T-helper 2 cell treated with Interferon-gamma antibody and Interleukin-4, amounts not matched to agents 100 ng/mL and 5 ng/mL, for 36 hours (primary cell): ENCODE measurements at regions not wholly inside any gene's neighbourhood (a gene's known extent, or its start where the extent isn't known, plus 50 kb on each side); places are given as distances from the start of the nearest gene placed in this dataset.

ENCODE experiments used
- intact Hi-C: fragments of 100-400 bp; cut with micrococcal nuclease; formaldehyde crosslinking; loops from one replicate; pipeline ENCODE4 v1.15.1; 2023

GRCh38 chr4:100130964-100131363, 59.3 kb downstream of the DDIT4L start:
- intact Hi-C loops: no loop called here

GRCh38 chr4:100130491-100130890, 59.8 kb downstream of the DDIT4L start:
- intact Hi-C loops: no loop called here

GRCh38 chr4:100129774-100130173, 60.5 kb downstream of the DDIT4L start:
- intact Hi-C loops: no loop called here

- intact Hi-C loops: no loop called here
These were observed 61.9 kb downstream of the DDIT4L start for GRCh38 chr4:100128338-100128737.

- intact Hi-C loops: no loop called here
These were observed 65.6 kb downstream of the DDIT4L start for GRCh38 chr4:100124715-100125114.

GRCh38 chr4:100118181-100118580, 72.1 kb downstream of the DDIT4L start:
- intact Hi-C loops: no loop called here

- intact Hi-C loops: no loop called here
These were observed 72.5 kb downstream of the DDIT4L start for GRCh38 chr4:100117750-100118149.

- intact Hi-C loops: no loop called here
These were observed 75.4 kb downstream of the DDIT4L start for GRCh38 chr4:100114909-100115308.

GRCh38 chr4:100113732-100114131, 76.5 kb downstream of the DDIT4L start:
- intact Hi-C loops: no loop called here

GRCh38 chr4:100113096-100113495, 77.2 kb downstream of the DDIT4L start:
- intact Hi-C loops: no loop called here

GRCh38 chr4:100109921-100110320, 80.3 kb downstream of the DDIT4L start:
- intact Hi-C loops: no loop called here

- intact Hi-C loops: no loop called here
These were observed 81.4 kb downstream of the DDIT4L start for GRCh38 chr4:100108869-100109268.

GRCh38 chr4:100106982-100107381, 83.3 kb downstream of the DDIT4L start:
- intact Hi-C loops: no loop called here

GRCh38 chr4:100103671-100104070, 86.6 kb downstream of the DDIT4L start:
- intact Hi-C loops: loop anchor here (5.0 kb wide), 1 partner anchor 64 kb away; no protein-coding TSS in a partner anchor

- intact Hi-C loops: loop anchor here (5.0 kb wide), 1 partner anchor 66 kb away; no protein-coding TSS in a partner anchor
These were observed 89.3 kb downstream of the DDIT4L start for GRCh38 chr4:100100985-100101384.

GRCh38 chr4:100099746-100100145, 90.5 kb downstream of the DDIT4L start:
- intact Hi-C loops: loop anchor here (5.0 to 10.0 kb wide), 10 partner anchors 68 to 1695 kb away; partner anchors contain the start of genes BANK1, H2AZ1 and TRMT10A

GRCh38 chr4:100098681-100099080, 91.6 kb downstream of the DDIT4L start:
- intact Hi-C loops: loop anchor here (5.0 to 10.0 kb wide), 9 partner anchors 146 to 1696 kb away; partner anchors contain the start of genes BANK1, H2AZ1 and TRMT10A

GRCh38 chr4:100098011-100098545, 92.2 kb downstream of the DDIT4L start:
- intact Hi-C loops: loop anchor here (5.0 to 10.0 kb wide), 9 partner anchors 146 to 1697 kb away; partner anchors contain the start of genes BANK1, H2AZ1 and TRMT10A

- intact Hi-C loops: loop anchor here (5.0 to 10.0 kb wide), 9 partner anchors 144 to 1699 kb away; partner anchors contain the start of genes BANK1, H2AZ1 and TRMT10A
These were observed 94.3 kb downstream of the DDIT4L start for GRCh38 chr4:100095729-100096595.

- intact Hi-C loops: loop anchor here (1.0 to 10.0 kb wide), 9 partner anchors 99 to 1702 kb away; partner anchors contain the start of genes BANK1, DDIT4L and TRMT10A
These were observed 97.0 kb downstream of the DDIT4L start for GRCh38 chr4:100093091-100093866.

GRCh38 chr4:100087743-100088142, 102.5 kb downstream of the DDIT4L start:
- intact Hi-C loops: no loop called here
